ENCODE measurements at regions not wholly inside any gene's neighbourhood (a gene's known extent, or its start where the extent isn't known, plus 50 kb on each side); places are given as distances from the start of the nearest gene placed in this dataset.

- intact Hi-C loops (cut with DNase I), result no loop called here
- Histone ChIP-seq H3K4me3 (no peak overlapping the region), H3K36me3 (no peaks in the 10 kb centered on the region), H3K27ac (no peak overlapping the region), H3K4me1 (ENCODE audit: insufficient read depth) (no peaks in the 10 kb centered on the region), H3K27me3 (no peaks in the 10 kb centered on the region), H3K9me3 (no peaks in the 10 kb centered on the region)
- DNase-seq, result no peak
- TF ChIP-seq POLR2A (IDR thresholded peaks at IDR 0.05) (no peak), EP300 (IDR thresholded peaks at IDR 0.05) (no peak)
- TF ChIP-seq, protein P1, sequence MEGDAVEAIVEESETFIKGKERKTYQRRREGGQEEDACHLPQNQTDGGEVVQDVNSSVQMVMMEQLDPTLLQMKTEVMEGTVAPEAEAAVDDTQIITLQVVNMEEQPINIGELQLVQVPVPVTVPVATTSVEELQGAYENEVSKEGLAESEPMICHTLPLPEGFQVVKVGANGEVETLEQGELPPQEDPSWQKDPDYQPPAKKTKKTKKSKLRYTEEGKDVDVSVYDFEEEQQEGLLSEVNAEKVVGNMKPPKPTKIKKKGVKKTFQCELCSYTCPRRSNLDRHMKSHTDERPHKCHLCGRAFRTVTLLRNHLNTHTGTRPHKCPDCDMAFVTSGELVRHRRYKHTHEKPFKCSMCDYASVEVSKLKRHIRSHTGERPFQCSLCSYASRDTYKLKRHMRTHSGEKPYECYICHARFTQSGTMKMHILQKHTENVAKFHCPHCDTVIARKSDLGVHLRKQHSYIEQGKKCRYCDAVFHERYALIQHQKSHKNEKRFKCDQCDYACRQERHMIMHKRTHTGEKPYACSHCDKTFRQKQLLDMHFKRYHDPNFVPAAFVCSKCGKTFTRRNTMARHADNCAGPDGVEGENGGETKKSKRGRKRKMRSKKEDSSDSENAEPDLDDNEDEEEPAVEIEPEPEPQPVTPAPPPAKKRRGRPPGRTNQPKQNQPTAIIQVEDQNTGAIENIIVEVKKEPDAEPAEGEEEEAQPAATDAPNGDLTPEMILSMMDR (IDR thresholded peaks at IDR 0.05), result no peak
- 86 to 89% (median 87%) methylated on average over 9 to 10 of the region's 10 CpGs for WGBS, 3 donors
These were observed 441.3 kb upstream of the MGMT start for GRCh38 chr10:129025787-129026186.

GRCh38 chr10:129027906-129028305, 439.1 kb upstream of the MGMT start:
- no peak for DNase-seq
- no peaks in the 10 kb centered on the region for H3K36me3 ChIP-seq
- WGBS, 3 donors, result 54 to 68% (median 65%) methylated on average over 5 of the region's 5 CpGs
- no peak overlapping the region for H3K4me3 ChIP-seq
- no peaks in the 10 kb centered on the region for H3K4me1 ChIP-seq (ENCODE audit: insufficient read depth)
- H3K27ac ChIP-seq, result no peak overlapping the region
- TF ChIP-seq, protein P1 (IDR thresholded peaks at IDR 0.05), result no peak
- TF ChIP-seq EP300 (IDR thresholded peaks at IDR 0.05), result no peak
- no peak for TF ChIP-seq POLR2A (IDR thresholded peaks at IDR 0.05)
- intact Hi-C loops (cut with DNase I), result no loop called here
- H3K9me3 ChIP-seq, result no peaks in the 10 kb centered on the region
- no peaks in the 10 kb centered on the region for H3K27me3 ChIP-seq

- H3K4me3 ChIP-seq, result no peak overlapping the region
- H3K4me1 ChIP-seq (ENCODE audit: insufficient read depth), result no peaks in the 10 kb centered on the region
- TF ChIP-seq, protein P1 (IDR thresholded peaks at IDR 0.05), result no peak
- TF ChIP-seq EP300 (IDR thresholded peaks at IDR 0.05) (no peak), POLR2A (IDR thresholded peaks at IDR 0.05) (no peak)
- 79 to 87% (median 83%) methylated on average over 7 of the region's 7 CpGs for WGBS, 3 donors
- no peaks in the 10 kb centered on the region for H3K36me3 ChIP-seq
- no peak for DNase-seq
- intact Hi-C loops (cut with DNase I), result no loop called here
- H3K27ac ChIP-seq, result no peak overlapping the region
- H3K9me3 ChIP-seq, result no peaks in the 10 kb centered on the region
- no peaks in the 10 kb centered on the region for H3K27me3 ChIP-seq
These were observed 438.6 kb upstream of the MGMT start for GRCh38 chr10:129028451-129028850.

DNA sequence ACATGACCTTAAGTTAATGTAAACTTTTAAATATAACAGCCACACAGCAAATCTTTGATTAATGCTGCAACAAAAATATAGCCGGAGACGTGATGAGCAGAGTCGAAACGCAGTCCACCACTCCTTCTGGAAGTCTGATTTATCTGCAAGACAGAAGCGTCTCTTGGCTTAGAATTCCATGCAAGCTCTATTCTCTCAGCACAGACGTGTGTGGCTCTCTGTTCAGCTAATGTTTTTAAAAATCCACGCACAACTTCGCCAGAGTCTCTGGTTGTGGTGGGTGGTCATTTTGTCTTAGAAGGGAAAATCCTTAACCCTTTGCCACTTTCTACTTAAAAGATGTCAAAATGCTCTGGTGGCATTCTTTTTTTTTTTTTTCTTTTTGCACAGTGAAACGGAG, 438.0 kb upstream of the MGMT start:
- no peaks in the 10 kb centered on the region for H3K27me3 ChIP-seq
- DNase-seq, result no peak
- H3K36me3 ChIP-seq, result no peaks in the 10 kb centered on the region
- TF ChIP-seq, protein P1 (IDR thresholded peaks at IDR 0.05), result no peak
- no peak for TF ChIP-seq EP300 (IDR thresholded peaks at IDR 0.05)
- no peak for TF ChIP-seq POLR2A (IDR thresholded peaks at IDR 0.05)
- H3K4me3 ChIP-seq, result no peak overlapping the region
- no peak overlapping the region for H3K27ac ChIP-seq
- H3K9me3 ChIP-seq, result no peaks in the 10 kb centered on the region
- WGBS, 3 donors, result 21 to 34% (median 30%) methylated on average over 9 of the region's 9 CpGs
- intact Hi-C loops (cut with DNase I), result no loop called here
- H3K4me1 ChIP-seq (ENCODE audit: insufficient read depth), result no peaks in the 10 kb centered on the region

Measured in ovary (tissue), 7 donors.